ENCODE measurements at regions not wholly inside any gene's neighbourhood (a gene's known extent, or its start where the extent isn't known, plus 50 kb on each side); places are given as distances from the start of the nearest gene placed in this dataset.
"Not testable (repeated sequence)": the region's sequence is repeated elsewhere in the genome, so short reads cannot be mapped to it uniquely, and the experiment has no call there.

DNA sequence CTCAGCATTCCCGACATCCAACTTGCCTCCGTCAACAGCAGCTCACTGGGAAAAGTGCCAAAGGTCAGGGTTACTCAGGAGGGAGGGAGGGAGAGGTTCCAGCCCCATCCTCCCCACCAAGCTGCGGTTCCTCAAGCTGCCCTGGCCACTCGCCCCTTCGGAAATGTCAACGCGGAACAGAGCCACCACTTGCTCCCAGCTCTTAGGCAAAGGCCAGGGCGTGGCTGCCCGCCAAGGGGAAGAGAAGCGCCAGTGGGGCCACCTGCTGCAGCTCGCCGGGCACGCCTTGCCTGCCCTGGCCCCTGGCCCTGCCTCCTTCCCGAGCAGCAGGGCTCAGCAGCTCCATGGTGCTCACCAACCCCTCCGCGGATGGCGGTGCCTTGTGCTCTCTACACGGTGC, 531.1 kb downstream of the TP53TG3F start:
- H3K27me3 Mint-ChIP-seq; H3K36me3 ChIP-seq (ENCODE audit: control insufficient read depth in 2 of 3, insufficient read depth in 3 of 3, low read length in 3 of 3); H3K9me3 Mint-ChIP-seq; H3K4me3 ChIP-seq (ENCODE audit: low read length); H3K27me3 ChIP-seq (ENCODE audit: control insufficient read depth in 2 of 2, insufficient read depth in 2 of 2, low read length in 2 of 2); H3K4me1 Mint-ChIP-seq; H3K4me3 Mint-ChIP-seq; POLR2A ChIA-PET; H3K27ac ChIP-seq (ENCODE audit: low read depth, low read length); ATAC-seq; H3K4me1 ChIP-seq (ENCODE audit: control insufficient read depth in 2 of 2, insufficient read depth in 2 of 2, low read length in 2 of 2); H3K27ac Mint-ChIP-seq; H3K36me3 Mint-ChIP-seq; DNase-seq; intact Hi-C loops (cut with micrococcal nuclease); H3K9me3 ChIP-seq (ENCODE audit: control insufficient read depth in 2 of 3, low read length in 3 of 3); CTCF ChIA-PET: not testable (repeated sequence)

DNA sequence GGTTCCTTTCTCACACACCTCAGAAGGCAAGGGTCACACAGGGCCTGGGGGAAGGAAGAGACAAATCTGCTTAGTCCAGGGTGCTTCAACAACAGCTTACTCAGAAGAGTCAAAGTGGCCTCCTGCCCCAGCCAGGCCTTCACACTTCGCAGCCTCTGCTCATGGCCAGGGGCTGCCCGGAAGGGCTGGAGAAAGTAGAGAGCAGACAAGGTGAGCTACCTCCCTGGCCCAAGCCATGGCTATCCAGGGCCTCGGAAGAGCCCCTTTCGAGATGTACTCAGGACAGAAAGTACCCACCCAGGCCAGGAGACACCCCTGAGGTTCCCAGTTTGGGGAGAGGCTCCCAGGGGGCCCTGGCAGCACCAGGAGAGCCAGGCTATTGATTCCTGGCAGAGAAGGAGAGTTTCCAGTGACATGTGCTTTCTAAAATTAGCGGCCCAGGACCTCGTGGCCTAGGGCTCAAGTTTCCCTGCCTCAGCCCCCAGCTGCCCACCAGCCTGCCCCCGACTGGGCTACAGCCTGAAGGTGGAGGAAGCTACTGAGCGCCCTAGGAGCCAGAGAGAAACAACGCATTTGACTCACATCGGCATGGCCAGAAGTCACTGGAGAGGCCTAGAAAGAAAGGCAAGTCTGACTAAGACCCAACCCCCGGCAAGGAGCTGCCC, 533.2 kb downstream of the TP53TG3F start:
- ATAC-seq; H3K27me3 Mint-ChIP-seq; H3K36me3 Mint-ChIP-seq; DNase-seq; H3K27me3 ChIP-seq (ENCODE audit: control insufficient read depth in 2 of 2, insufficient read depth in 2 of 2, low read length in 2 of 2); H3K36me3 ChIP-seq (ENCODE audit: control insufficient read depth in 2 of 3, insufficient read depth in 3 of 3, low read length in 3 of 3); H3K4me1 Mint-ChIP-seq; H3K4me3 Mint-ChIP-seq; intact Hi-C loops (cut with micrococcal nuclease); H3K9me3 ChIP-seq (ENCODE audit: control insufficient read depth in 2 of 3, low read length in 3 of 3); H3K27ac Mint-ChIP-seq; H3K4me3 ChIP-seq (ENCODE audit: low read length); POLR2A ChIA-PET; H3K27ac ChIP-seq (ENCODE audit: low read depth, low read length); H3K4me1 ChIP-seq (ENCODE audit: control insufficient read depth in 2 of 2, insufficient read depth in 2 of 2, low read length in 2 of 2); CTCF ChIA-PET; H3K9me3 Mint-ChIP-seq: not testable (repeated sequence)

DNA sequence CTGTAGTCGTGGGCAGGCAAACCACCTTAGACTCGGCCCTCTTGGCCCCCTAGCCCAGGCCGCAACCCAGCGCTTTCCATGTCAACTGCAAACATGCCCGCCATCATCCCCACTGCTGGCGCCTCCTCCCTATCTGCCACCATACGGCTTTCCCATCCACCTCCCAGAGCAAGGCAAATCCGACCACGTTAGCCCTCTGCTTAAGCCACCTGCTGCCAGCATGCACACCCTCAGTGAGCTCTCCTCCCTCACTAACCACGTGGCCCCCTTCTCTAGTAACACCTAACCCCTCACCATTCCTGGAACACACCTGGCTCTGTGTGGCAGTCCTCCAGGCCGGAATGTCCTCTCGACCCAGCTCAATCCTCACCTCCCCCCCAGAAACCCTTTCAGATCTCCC, 534.8 kb downstream of the TP53TG3F start:
- H3K9me3 Mint-ChIP-seq; H3K27ac ChIP-seq (ENCODE audit: low read depth, low read length); ATAC-seq; H3K9me3 ChIP-seq (ENCODE audit: control insufficient read depth in 2 of 3, low read length in 3 of 3); H3K27me3 Mint-ChIP-seq; DNase-seq; H3K36me3 Mint-ChIP-seq; CTCF ChIA-PET; H3K4me1 Mint-ChIP-seq; H3K4me3 ChIP-seq (ENCODE audit: low read length); POLR2A ChIA-PET; H3K36me3 ChIP-seq (ENCODE audit: control insufficient read depth in 2 of 3, insufficient read depth in 3 of 3, low read length in 3 of 3); intact Hi-C loops (cut with micrococcal nuclease); H3K4me3 Mint-ChIP-seq; H3K27me3 ChIP-seq (ENCODE audit: control insufficient read depth in 2 of 2, insufficient read depth in 2 of 2, low read length in 2 of 2); H3K4me1 ChIP-seq (ENCODE audit: control insufficient read depth in 2 of 2, insufficient read depth in 2 of 2, low read length in 2 of 2); H3K27ac Mint-ChIP-seq: not testable (repeated sequence)

DNA sequence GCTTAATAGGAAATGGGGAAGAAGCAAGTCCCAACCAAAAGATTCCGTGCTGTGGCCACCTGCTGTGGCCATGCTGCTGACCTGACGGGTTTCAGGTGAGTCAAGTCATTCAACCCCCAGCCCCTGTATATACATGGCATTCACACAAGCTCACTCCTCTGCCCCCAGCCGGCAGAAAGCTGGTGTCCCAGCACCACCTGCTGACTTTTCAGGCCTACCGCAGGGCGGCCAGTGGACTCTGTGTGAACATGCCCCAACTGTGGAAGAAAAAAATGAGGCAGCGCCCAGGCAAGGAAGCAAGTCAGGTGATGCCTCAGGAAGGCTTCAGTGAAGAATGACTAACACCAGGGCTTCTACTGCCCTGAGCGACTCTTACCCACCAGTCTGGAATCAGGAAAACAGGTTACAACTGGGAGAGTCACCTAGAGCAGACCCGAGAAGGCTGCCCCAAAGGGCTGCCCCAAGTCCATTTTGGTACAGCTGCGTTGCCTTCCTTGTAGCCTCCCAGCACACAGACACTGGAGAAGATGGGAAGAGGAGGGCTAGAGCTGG, 536.5 kb downstream of the TP53TG3F start:
- intact Hi-C loops (cut with micrococcal nuclease); H3K27ac ChIP-seq (ENCODE audit: low read depth, low read length); H3K4me3 ChIP-seq (ENCODE audit: low read length); H3K4me1 Mint-ChIP-seq; H3K36me3 ChIP-seq (ENCODE audit: control insufficient read depth in 2 of 3, insufficient read depth in 3 of 3, low read length in 3 of 3); H3K4me3 Mint-ChIP-seq; H3K4me1 ChIP-seq (ENCODE audit: control insufficient read depth in 2 of 2, insufficient read depth in 2 of 2, low read length in 2 of 2); H3K27ac Mint-ChIP-seq; H3K27me3 Mint-ChIP-seq; H3K27me3 ChIP-seq (ENCODE audit: control insufficient read depth in 2 of 2, insufficient read depth in 2 of 2, low read length in 2 of 2); POLR2A ChIA-PET; H3K9me3 ChIP-seq (ENCODE audit: control insufficient read depth in 2 of 3, low read length in 3 of 3); ATAC-seq; H3K36me3 Mint-ChIP-seq; CTCF ChIA-PET; H3K9me3 Mint-ChIP-seq; DNase-seq: not testable (repeated sequence)

DNA sequence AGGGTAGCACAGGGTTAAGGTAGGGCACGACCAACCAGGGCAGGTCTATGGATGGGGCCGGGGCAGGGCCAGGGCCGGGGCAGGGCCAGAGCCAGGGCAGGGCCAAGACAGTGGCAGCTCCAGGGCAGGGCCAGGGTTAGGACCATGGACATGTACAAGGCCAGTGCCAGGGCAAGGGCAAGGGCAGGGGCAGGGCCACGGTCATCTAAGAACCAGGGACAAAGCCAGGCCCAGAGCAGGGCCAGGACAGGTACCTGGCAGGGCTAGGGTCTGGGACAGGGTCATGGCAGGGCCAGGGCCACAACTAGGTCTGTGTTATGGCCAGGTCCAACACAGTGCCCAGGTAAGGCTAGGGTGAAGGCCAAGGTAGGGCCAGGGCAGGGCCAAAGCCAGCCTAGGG, 541.8 kb downstream of the TP53TG3F start:
- H3K4me3 ChIP-seq (ENCODE audit: low read length); H3K27me3 ChIP-seq (ENCODE audit: control insufficient read depth in 2 of 2, insufficient read depth in 2 of 2, low read length in 2 of 2); H3K27ac Mint-ChIP-seq; H3K27me3 Mint-ChIP-seq; CTCF ChIA-PET; H3K4me1 ChIP-seq (ENCODE audit: control insufficient read depth in 2 of 2, insufficient read depth in 2 of 2, low read length in 2 of 2); POLR2A ChIA-PET; H3K27ac ChIP-seq (ENCODE audit: low read depth, low read length); H3K36me3 Mint-ChIP-seq; H3K9me3 ChIP-seq (ENCODE audit: control insufficient read depth in 2 of 3, low read length in 3 of 3); H3K36me3 ChIP-seq (ENCODE audit: control insufficient read depth in 2 of 3, insufficient read depth in 3 of 3, low read length in 3 of 3); H3K4me3 Mint-ChIP-seq; H3K9me3 Mint-ChIP-seq; ATAC-seq; DNase-seq; intact Hi-C loops (cut with micrococcal nuclease); H3K4me1 Mint-ChIP-seq: not testable (repeated sequence)

DNA sequence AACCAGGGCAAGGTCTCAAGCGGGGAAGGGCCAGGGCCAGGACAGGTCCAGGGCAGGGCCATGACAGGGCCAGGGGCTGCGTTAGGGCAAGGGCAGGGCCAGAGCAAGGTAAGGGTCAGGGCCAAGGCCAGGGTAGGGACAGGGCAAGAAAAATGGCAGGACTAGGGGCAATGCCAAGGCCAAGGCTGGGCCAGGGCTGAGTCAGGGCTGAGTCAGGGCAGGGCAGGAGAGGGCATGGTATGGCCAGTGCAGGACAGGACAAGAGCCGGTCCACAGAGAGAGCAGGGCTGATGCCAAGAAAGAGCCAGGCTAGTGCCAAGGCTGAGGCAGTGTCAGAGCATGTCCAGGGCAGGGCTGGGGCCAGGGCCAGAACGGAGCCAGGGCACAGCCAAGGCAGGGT, 542.5 kb downstream of the TP53TG3F start:
- H3K4me1 Mint-ChIP-seq; H3K9me3 ChIP-seq (ENCODE audit: control insufficient read depth in 2 of 3, low read length in 3 of 3); H3K4me3 Mint-ChIP-seq; H3K4me3 ChIP-seq (ENCODE audit: low read length); POLR2A ChIA-PET; H3K27ac Mint-ChIP-seq; H3K27ac ChIP-seq (ENCODE audit: low read depth, low read length); intact Hi-C loops (cut with micrococcal nuclease); H3K4me1 ChIP-seq (ENCODE audit: control insufficient read depth in 2 of 2, insufficient read depth in 2 of 2, low read length in 2 of 2); ATAC-seq; H3K9me3 Mint-ChIP-seq; H3K27me3 Mint-ChIP-seq; H3K36me3 Mint-ChIP-seq; H3K27me3 ChIP-seq (ENCODE audit: control insufficient read depth in 2 of 2, insufficient read depth in 2 of 2, low read length in 2 of 2); DNase-seq; CTCF ChIA-PET; H3K36me3 ChIP-seq (ENCODE audit: control insufficient read depth in 2 of 3, insufficient read depth in 3 of 3, low read length in 3 of 3): not testable (repeated sequence)

DNA sequence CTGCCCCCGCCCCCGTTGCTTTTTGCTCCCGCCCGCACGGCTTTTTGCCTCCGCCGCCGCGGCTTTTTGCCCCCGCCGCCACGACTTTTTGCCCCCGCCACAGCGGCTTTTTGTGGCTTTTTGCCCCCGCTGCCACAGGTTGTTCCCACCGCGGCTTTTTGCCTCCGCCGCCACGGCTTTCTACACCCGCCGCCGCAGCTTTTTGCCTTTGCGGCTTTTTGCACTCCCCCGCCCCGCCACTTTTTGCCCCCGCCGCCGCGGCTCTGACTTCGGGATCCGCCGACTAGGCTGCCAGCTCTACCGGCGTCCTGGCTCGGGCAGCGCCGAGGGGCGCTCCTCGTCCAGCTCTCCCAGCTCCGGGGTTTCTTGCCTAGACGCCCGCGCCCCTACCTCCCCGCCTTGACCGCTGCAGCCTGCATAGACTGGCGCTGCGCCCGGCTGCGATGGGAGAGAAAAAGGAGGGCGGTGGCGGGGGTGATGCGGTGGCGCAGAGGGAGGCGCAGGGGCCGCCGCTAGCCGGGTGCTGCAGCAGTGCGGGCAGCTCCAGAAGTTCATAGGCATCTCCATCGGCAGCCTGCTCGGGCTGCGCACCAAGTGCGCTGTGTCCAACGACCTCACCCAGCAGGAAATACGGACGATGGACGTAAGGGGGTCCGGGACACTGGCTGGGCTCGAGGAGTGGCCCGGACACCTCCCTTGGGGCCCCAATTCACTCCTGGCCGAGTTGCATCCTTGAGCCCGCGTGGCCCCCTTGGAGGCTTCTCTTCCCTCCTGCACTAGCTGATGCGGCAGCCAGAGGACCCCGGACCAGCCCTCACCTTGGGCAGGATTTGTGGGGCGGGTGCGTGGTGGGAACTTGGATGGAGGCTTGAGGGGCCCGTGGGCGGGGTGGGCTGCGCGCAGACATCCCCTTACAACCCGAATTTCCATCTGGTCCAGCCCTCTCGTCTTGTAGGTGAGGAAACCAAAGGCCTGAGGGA, 555.7 kb downstream of the TP53TG3F start:
- POLR2A ChIA-PET; H3K36me3 Mint-ChIP-seq; DNase-seq; H3K4me3 Mint-ChIP-seq; H3K27me3 Mint-ChIP-seq; H3K4me1 ChIP-seq (ENCODE audit: control insufficient read depth in 2 of 2, insufficient read depth in 2 of 2, low read length in 2 of 2); H3K4me3 ChIP-seq (ENCODE audit: low read length); H3K27ac ChIP-seq (ENCODE audit: low read depth, low read length); H3K27me3 ChIP-seq (ENCODE audit: control insufficient read depth in 2 of 2, insufficient read depth in 2 of 2, low read length in 2 of 2); H3K4me1 Mint-ChIP-seq; H3K27ac Mint-ChIP-seq; H3K9me3 ChIP-seq (ENCODE audit: control insufficient read depth in 2 of 3, low read length in 3 of 3); CTCF ChIA-PET; H3K36me3 ChIP-seq (ENCODE audit: control insufficient read depth in 2 of 3, insufficient read depth in 3 of 3, low read length in 3 of 3); intact Hi-C loops (cut with micrococcal nuclease); ATAC-seq: not testable (repeated sequence)
- H3K9me3 Mint-ChIP-seq: peaks cover 5 to 21% (median 12%) of the 10 kb centered on the region in 11 donors

Measured in naive thymus-derived CD4-positive, alpha-beta T cell (primary cell).